ENCODE measurements at regions not wholly inside any gene's neighbourhood (a gene's known extent, or its start where the extent isn't known, plus 50 kb on each side); places are given as distances from the start of the nearest gene placed in this dataset.

DNA sequence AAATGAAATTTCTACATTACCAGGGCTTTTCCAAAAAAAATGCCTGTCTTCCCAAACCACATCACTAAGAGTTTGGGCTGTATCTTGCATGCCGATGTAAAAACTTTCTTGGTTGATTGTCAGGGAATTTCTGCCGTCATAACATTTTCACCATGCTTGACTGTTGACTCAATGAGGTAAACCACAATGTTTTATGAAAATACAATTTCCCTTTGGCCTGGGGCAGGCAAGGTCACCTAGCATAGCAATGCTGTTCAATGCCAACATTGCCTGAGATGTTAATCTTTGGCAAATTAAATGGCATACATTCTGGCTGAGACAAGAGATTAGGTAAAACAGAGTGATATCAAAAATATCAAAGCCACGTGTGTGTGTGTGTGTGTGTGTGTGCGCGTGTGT, 137.1 kb upstream of the TBL1X start:
- TF ChIP-seq EZH2 (IDR thresholded peaks at IDR 0.05; ENCODE audit: insufficient read depth, poor library complexity, severe bottlenecking) (no peak), EZH2phosphoT487 (IDR thresholded peaks at IDR 0.05; ENCODE audit: insufficient read depth, low read depth) (no peak)

Data from GM23248 (cell line).